HG02840 (cell line): ENCODE measurements at regions not wholly inside any gene's neighbourhood (a gene's known extent, or its start where the extent isn't known, plus 50 kb on each side); places are given as distances from the start of the nearest gene placed in this dataset.

Experiments used
- ATAC-seq: cut with Tn5 transposase; IDR thresholded peaks from one replicate; pipeline ENCODE4 v1.9.1; 2021; ENCODE audit warnings: mild to moderate bottlenecking, moderate library complexity, moderate number of reproducible peaks; ENCODE audit not compliant: unreplicated experiment, low FRiP score

GRCh38 chrX:65034668-65035445 lies 58.6 kb upstream of the ZC4H2 start, which contains the start of gene ZC3H12B:
Gene ZC3H12B, plus strand, starts transcription at chrX:65034826.
- peak; percentile 87 for ATAC-seq

GRCh38 chrX:65034292-65034667 lies 58.0 kb upstream of the ZC4H2 start:
- no peak for ATAC-seq
